ENCODE measurements at regions not wholly inside any gene's neighbourhood (a gene's known extent, or its start where the extent isn't known, plus 50 kb on each side); places are given as distances from the start of the nearest gene placed in this dataset.

- Mint-ChIP-seq H3K36me3 (ENCODE audit: insufficient read depth in 2 of 2) (no peaks in the 10 kb centered on the region), H3K27ac (no peak overlapping the region), H3K27me3 (ENCODE audit: low read depth) (no peaks in the 10 kb centered on the region), H3K4me1 (ENCODE audit: low read depth) (no peaks in the 10 kb centered on the region), H3K4me3 (no peak overlapping the region), H3K9me3 (peaks cover 2 to 3% of the 10 kb centered on the region in 2 donors)
- no peak for DNase-seq
- no peak for ATAC-seq (replicated peaks in 1 of 2)
Measured at GRCh38 chr3:168427835-168428475, 332.2 kb upstream of the GOLIM4 start.

GRCh38 chr3:168427156-168427555 lies 331.4 kb upstream of the GOLIM4 start:
- Mint-ChIP-seq H3K9me3 (peaks cover 0 to 2% of the 10 kb centered on the region in 2 donors), H3K4me3 (no peak overlapping the region)

GRCh38 chr3:168425936-168426595 lies 330.3 kb upstream of the GOLIM4 start:
- ATAC-seq (replicated peaks in 1 of 2) (no peak), DNase-seq (no peak)
- H3K4me1 Mint-ChIP-seq (ENCODE audit: low read depth): no peaks in the 10 kb centered on the region
- H3K36me3 Mint-ChIP-seq (ENCODE audit: insufficient read depth in 2 of 2): no peaks in the 10 kb centered on the region
- H3K4me3 Mint-ChIP-seq: no peak overlapping the region
- H3K27ac Mint-ChIP-seq: no peak overlapping the region
- no peaks in the 10 kb centered on the region for H3K27me3 Mint-ChIP-seq (ENCODE audit: low read depth)
- peaks cover 0 to 2% of the 10 kb centered on the region in 2 donors for H3K9me3 Mint-ChIP-seq

More at GRCh38 chr3:168427156-168427555, 331.4 kb upstream of the GOLIM4 start:
- Mint-ChIP-seq H3K27me3 (ENCODE audit: low read depth) (no peaks in the 10 kb centered on the region), H3K27ac (no peak overlapping the region), H3K4me1 (ENCODE audit: low read depth) (no peaks in the 10 kb centered on the region), H3K36me3 (ENCODE audit: insufficient read depth in 2 of 2) (no peaks in the 10 kb centered on the region)
- DNase-seq (no peak), ATAC-seq (replicated peaks in 1 of 2) (no peak)

GRCh38 chr3:168424059-168424734 lies 328.5 kb upstream of the GOLIM4 start:
- H3K36me3 Mint-ChIP-seq (ENCODE audit: insufficient read depth in 2 of 2): no peaks in the 10 kb centered on the region
- no peaks in the 10 kb centered on the region for H3K27me3 Mint-ChIP-seq (ENCODE audit: low read depth)
- no peaks in the 10 kb centered on the region for H3K4me1 Mint-ChIP-seq (ENCODE audit: low read depth)
- H3K4me3 Mint-ChIP-seq: no peak overlapping the region
- no peak overlapping the region for H3K27ac Mint-ChIP-seq
- DNase-seq (no peak), ATAC-seq (replicated peaks in 1 of 2) (no peak)
- H3K9me3 Mint-ChIP-seq: peaks cover 0 to 2% of the 10 kb centered on the region in 2 donors

GRCh38 chr3:168422843-168423242 lies 327.1 kb upstream of the GOLIM4 start:
- Mint-ChIP-seq H3K4me1 (ENCODE audit: low read depth) (no peaks in the 10 kb centered on the region), H3K27me3 (ENCODE audit: low read depth) (no peaks in the 10 kb centered on the region), H3K27ac (no peak overlapping the region)

GRCh38 chr3:168419091-168419490 lies 323.4 kb upstream of the GOLIM4 start:
- Mint-ChIP-seq H3K36me3 (ENCODE audit: insufficient read depth in 2 of 2) (no peaks in the 10 kb centered on the region), H3K9me3 (peaks cover 2 to 5% of the 10 kb centered on the region in 2 donors), H3K27ac (no peak overlapping the region), H3K4me3 (no peak overlapping the region), H3K4me1 (ENCODE audit: low read depth) (no peaks in the 10 kb centered on the region), H3K27me3 (ENCODE audit: low read depth) (no peaks in the 10 kb centered on the region)
- DNase-seq: no peak
- ATAC-seq (replicated peaks in 1 of 2): no peak

More at GRCh38 chr3:168422843-168423242, 327.1 kb upstream of the GOLIM4 start:
- Mint-ChIP-seq H3K4me3 (no peak overlapping the region), H3K9me3 (peaks cover 0 to 2% of the 10 kb centered on the region in 2 donors), H3K36me3 (ENCODE audit: insufficient read depth in 2 of 2) (no peaks in the 10 kb centered on the region)
- DNase-seq (no peak), ATAC-seq (replicated peaks in 1 of 2) (no peak)

GRCh38 chr3:168417016-168417415 lies 321.3 kb upstream of the GOLIM4 start:
- no peaks in the 10 kb centered on the region for H3K27me3 Mint-ChIP-seq (ENCODE audit: low read depth)
- ATAC-seq (replicated peaks in 1 of 2) (no peak), DNase-seq (no peak)
- no peak overlapping the region for H3K27ac Mint-ChIP-seq
- no peaks in the 10 kb centered on the region for H3K4me1 Mint-ChIP-seq (ENCODE audit: low read depth)
- H3K36me3 Mint-ChIP-seq (ENCODE audit: insufficient read depth in 2 of 2): no peaks in the 10 kb centered on the region
- peaks cover 3 to 5% of the 10 kb centered on the region in 2 donors for H3K9me3 Mint-ChIP-seq
- no peak overlapping the region for H3K4me3 Mint-ChIP-seq

- Mint-ChIP-seq H3K27ac (no peak overlapping the region), H3K9me3 (peaks cover 3 to 5% of the 10 kb centered on the region in 2 donors), H3K4me1 (ENCODE audit: low read depth) (no peaks in the 10 kb centered on the region), H3K27me3 (ENCODE audit: low read depth) (no peaks in the 10 kb centered on the region), H3K4me3 (no peak overlapping the region), H3K36me3 (ENCODE audit: insufficient read depth in 2 of 2) (no peaks in the 10 kb centered on the region)
- ATAC-seq (replicated peaks in 1 of 2): no peak
- DNase-seq: no peak
Measured at GRCh38 chr3:168416446-168416845, 320.7 kb upstream of the GOLIM4 start.

- ATAC-seq (replicated peaks in 1 of 2) (no peak), DNase-seq (no peak)
- H3K4me3 Mint-ChIP-seq: no peak overlapping the region
- H3K36me3 Mint-ChIP-seq (ENCODE audit: insufficient read depth in 2 of 2): no peaks in the 10 kb centered on the region
- H3K4me1 Mint-ChIP-seq (ENCODE audit: low read depth): no peaks in the 10 kb centered on the region
- no peaks in the 10 kb centered on the region for H3K27me3 Mint-ChIP-seq (ENCODE audit: low read depth)
- H3K27ac Mint-ChIP-seq: no peak overlapping the region
- peaks cover 6 to 8% of the 10 kb centered on the region in 2 donors for H3K9me3 Mint-ChIP-seq
Measured at GRCh38 chr3:168414149-168414548, 318.4 kb upstream of the GOLIM4 start.

GRCh38 chr3:168407381-168407780 lies 311.7 kb upstream of the GOLIM4 start:
- ATAC-seq (replicated peaks in 1 of 2) (no peak), DNase-seq (no peak)
- Mint-ChIP-seq H3K27me3 (ENCODE audit: low read depth) (no peaks in the 10 kb centered on the region), H3K4me1 (ENCODE audit: low read depth) (no peaks in the 10 kb centered on the region), H3K4me3 (no peak overlapping the region), H3K36me3 (ENCODE audit: insufficient read depth in 2 of 2) (no peaks in the 10 kb centered on the region), H3K9me3 (peaks cover 3 to 6% of the 10 kb centered on the region in 2 donors), H3K27ac (no peak overlapping the region)

GRCh38 chr3:168405288-168405687 lies 309.6 kb upstream of the GOLIM4 start:
- Mint-ChIP-seq H3K27ac (no peak overlapping the region), H3K9me3 (peaks cover 2 to 5% of the 10 kb centered on the region in 2 donors), H3K4me1 (ENCODE audit: low read depth) (no peaks in the 10 kb centered on the region), H3K36me3 (ENCODE audit: insufficient read depth in 2 of 2) (no peaks in the 10 kb centered on the region), H3K27me3 (ENCODE audit: low read depth) (no peaks in the 10 kb centered on the region), H3K4me3 (no peak overlapping the region)
- no peak for ATAC-seq (replicated peaks in 1 of 2)
- DNase-seq: no peak

GRCh38 chr3:168398371-168399025 lies 302.8 kb upstream of the GOLIM4 start:
- H3K36me3 Mint-ChIP-seq (ENCODE audit: insufficient read depth in 2 of 2): no peaks in the 10 kb centered on the region
- no peak for ATAC-seq (replicated peaks in 1 of 2)

GRCh38 chr3:168396861-168397260 lies 301.1 kb upstream of the GOLIM4 start:
- Mint-ChIP-seq H3K36me3 (ENCODE audit: insufficient read depth in 2 of 2) (no peaks in the 10 kb centered on the region), H3K4me3 (no peak overlapping the region), H3K4me1 (ENCODE audit: low read depth) (no peaks in the 10 kb centered on the region), H3K27ac (no peak overlapping the region), H3K27me3 (ENCODE audit: low read depth) (no peaks in the 10 kb centered on the region), H3K9me3 (peaks cover 1 to 2% of the 10 kb centered on the region in 2 donors)
- DNase-seq (no peak), ATAC-seq (replicated peaks in 1 of 2) (no peak)

More at GRCh38 chr3:168398371-168399025, 302.8 kb upstream of the GOLIM4 start:
- Mint-ChIP-seq H3K27me3 (ENCODE audit: low read depth) (no peaks in the 10 kb centered on the region), H3K4me1 (ENCODE audit: low read depth) (no peaks in the 10 kb centered on the region), H3K9me3 (peaks cover under 1 to 1% of the 10 kb centered on the region in 2 donors), H3K4me3 (no peak overlapping the region), H3K27ac (no peak overlapping the region)
- DNase-seq: no peak

Data from activated T-cell treated with anti-CD3 and anti-CD28 coated beads, Interleukin-2, amount 50 U/mL, for 72 hours (primary cell).